ENCODE measurements at regions not wholly inside any gene's neighbourhood (a gene's known extent, or its start where the extent isn't known, plus 50 kb on each side); places are given as distances from the start of the nearest gene placed in this dataset.

- no peak overlapping the region for H3K9ac ChIP-seq (ENCODE audit: low read depth, low read length, poor library complexity, severe bottlenecking)
- H3K27me3 ChIP-seq (ENCODE audit: insufficient read depth, low read length, poor library complexity, severe bottlenecking), result no peaks in the 10 kb centered on the region
- H2AFZ ChIP-seq (ENCODE audit: low read length), result no peak overlapping the region
- H3K9me2 ChIP-seq (replicated peaks; ENCODE audit: low read depth, low read length), result no peaks in the 10 kb centered on the region
- H4K20me1 ChIP-seq (ENCODE audit: insufficient read depth, low read length, poor library complexity, severe bottlenecking), result no peaks in the 10 kb centered on the region
- H3F3A ChIP-seq (ENCODE audit: low read depth), result no peaks in the 10 kb centered on the region
- H3K9me3 ChIP-seq (ENCODE audit: insufficient read depth, low read depth, low read length), result no peaks in the 10 kb centered on the region
- no peaks in the 10 kb centered on the region for H3K36me3 ChIP-seq (ENCODE audit: insufficient read depth, low read length)
- no peaks in the 10 kb centered on the region for H3K79me2 ChIP-seq (ENCODE audit: insufficient read depth, low read length)
- TF ChIP-seq EZH2phosphoT487 (IDR thresholded peaks at IDR 0.05; ENCODE audit: borderline replicate concordance) (no peak), CTCF (conservative IDR thresholded peaks at IDR 0.05; ENCODE audit: low read length) (no peak)
- no peaks in the 10 kb centered on the region for H3K4me1 ChIP-seq (ENCODE audit: insufficient read depth, low read length, poor library complexity, severe bottlenecking)
- H3K4me3 ChIP-seq (ENCODE audit: low read length, poor library complexity, severe bottlenecking), result no peak overlapping the region
- no peak overlapping the region for H3K4me2 ChIP-seq (ENCODE audit: low read depth, low read length, poor library complexity, severe bottlenecking)
These were observed 91.7 kb upstream of the MAX start for GRCh38 chr14:65193916-65194590.

GRCh38 chr14:65195042-65195719 lies 92.9 kb upstream of the MAX start:
- no peak overlapping the region for H3K4me2 ChIP-seq (ENCODE audit: low read depth, low read length, poor library complexity, severe bottlenecking)

GRCh38 chr14:65198346-65198745 lies 96.0 kb upstream of the MAX start:
- H3K27me3 ChIP-seq (ENCODE audit: insufficient read depth, low read length, poor library complexity, severe bottlenecking), result no peaks in the 10 kb centered on the region
- no peaks in the 10 kb centered on the region for H3K9me2 ChIP-seq (replicated peaks; ENCODE audit: low read depth, low read length)
- no peaks in the 10 kb centered on the region for H4K20me1 ChIP-seq (ENCODE audit: insufficient read depth, low read length, poor library complexity, severe bottlenecking)
- H2AFZ ChIP-seq (ENCODE audit: low read length), result no peak overlapping the region
- TF ChIP-seq CTCF (conservative IDR thresholded peaks at IDR 0.05; ENCODE audit: low read length) (no peak), EZH2phosphoT487 (IDR thresholded peaks at IDR 0.05; ENCODE audit: borderline replicate concordance) (no peak)
- H3K4me1 ChIP-seq (ENCODE audit: insufficient read depth, low read length, poor library complexity, severe bottlenecking), result no peaks in the 10 kb centered on the region
- no peak overlapping the region for H3K9ac ChIP-seq (ENCODE audit: low read depth, low read length, poor library complexity, severe bottlenecking)
- no peak overlapping the region for H3K4me3 ChIP-seq (ENCODE audit: low read length, poor library complexity, severe bottlenecking)
- no peaks in the 10 kb centered on the region for H3K79me2 ChIP-seq (ENCODE audit: insufficient read depth, low read length)
- H3K9me3 ChIP-seq (ENCODE audit: insufficient read depth, low read depth, low read length), result no peaks in the 10 kb centered on the region
- H3K36me3 ChIP-seq (ENCODE audit: insufficient read depth, low read length), result no peaks in the 10 kb centered on the region
- H3F3A ChIP-seq (ENCODE audit: low read depth), result no peaks in the 10 kb centered on the region
- no peak overlapping the region for H3K4me2 ChIP-seq (ENCODE audit: low read depth, low read length, poor library complexity, severe bottlenecking)

More at GRCh38 chr14:65195042-65195719, 92.9 kb upstream of the MAX start:
- Histone ChIP-seq H4K20me1 (ENCODE audit: insufficient read depth, low read length, poor library complexity, severe bottlenecking) (no peaks in the 10 kb centered on the region), H3K4me1 (ENCODE audit: insufficient read depth, low read length, poor library complexity, severe bottlenecking) (no peaks in the 10 kb centered on the region), H3K27me3 (ENCODE audit: insufficient read depth, low read length, poor library complexity, severe bottlenecking) (no peaks in the 10 kb centered on the region), H3K79me2 (ENCODE audit: insufficient read depth, low read length) (no peaks in the 10 kb centered on the region), H2AFZ (ENCODE audit: low read length) (no peak overlapping the region), H3K9ac (ENCODE audit: low read depth, low read length, poor library complexity, severe bottlenecking) (no peak overlapping the region), H3K36me3 (ENCODE audit: insufficient read depth, low read length) (no peaks in the 10 kb centered on the region), H3F3A (ENCODE audit: low read depth) (no peaks in the 10 kb centered on the region), H3K9me3 (ENCODE audit: insufficient read depth, low read depth, low read length) (no peaks in the 10 kb centered on the region), H3K9me2 (replicated peaks; ENCODE audit: low read depth, low read length) (no peaks in the 10 kb centered on the region), H3K4me3 (ENCODE audit: low read length, poor library complexity, severe bottlenecking) (no peak overlapping the region)
- no peak for TF ChIP-seq CTCF (conservative IDR thresholded peaks at IDR 0.05; ENCODE audit: low read length)
- no peak for TF ChIP-seq EZH2phosphoT487 (IDR thresholded peaks at IDR 0.05; ENCODE audit: borderline replicate concordance)
